ENCODE measurements at regions not wholly inside any gene's neighbourhood (a gene's known extent, or its start where the extent isn't known, plus 50 kb on each side); places are given as distances from the start of the nearest gene placed in this dataset.

DNA sequence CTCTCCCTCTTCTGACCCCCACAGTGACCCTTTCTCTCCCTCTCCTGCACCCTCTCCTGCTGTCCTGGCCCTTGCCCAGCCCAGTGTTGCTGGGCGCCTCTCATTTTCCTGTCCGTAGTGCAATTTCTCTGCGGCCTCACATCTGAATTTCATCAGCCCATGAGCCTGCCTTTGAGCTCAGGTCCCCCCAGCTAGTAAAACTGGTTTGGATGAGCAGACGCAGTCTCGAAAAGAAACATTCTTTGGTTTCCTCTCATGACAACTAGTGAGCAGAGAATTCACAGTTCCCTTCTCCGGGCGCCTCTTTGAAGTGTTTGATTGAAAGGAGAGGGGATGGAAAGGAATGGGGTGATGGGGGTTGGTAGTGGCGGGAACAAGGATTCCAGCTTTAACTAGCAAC is 126.0 kb upstream of the CADM1 start:
- H3K9me2 ChIP-seq (ENCODE audit: insufficient read depth), result no peaks in the 10 kb centered on the region
- no peaks in the 10 kb centered on the region for H4K20me1 ChIP-seq (replicated peaks; ENCODE audit: insufficient read depth)
- Mint-ChIP-seq H3K4me3 (no peak overlapping the region), H3K27me3 (ENCODE audit: insufficient read depth, low read depth, poor library complexity) (no peaks in the 10 kb centered on the region), H3K36me3 (ENCODE audit: low read depth) (no peaks in the 10 kb centered on the region), H3K27ac (no peak overlapping the region), H3K4me1 (peaks cover 14% of the 10 kb centered on the region), H3K9me3 (no peaks in the 10 kb centered on the region)
- no peaks in the 10 kb centered on the region for H3K27me3 ChIP-seq (ENCODE audit: insufficient read depth)
- no peaks in the 10 kb centered on the region for H3F3A ChIP-seq (replicated peaks; ENCODE audit: low read depth)
- H3K4me2 ChIP-seq, result peak overlapping the region; percentile 56
- DNase-seq (ENCODE audit: low spot score), result peak; percentile 61
- no peaks in the 10 kb centered on the region for H3K79me2 ChIP-seq (replicated peaks; ENCODE audit: insufficient read depth)
- ATAC-seq, result peak; percentile 76
- H3K36me3 ChIP-seq (ENCODE audit: insufficient read depth), result no peaks in the 10 kb centered on the region
- peak overlapping the region; percentile 78; the same call in 1 of the 2 replicates for H2AFZ ChIP-seq
- no peak overlapping the region for H3K4me3 ChIP-seq
- peaks cover 7% of the 10 kb centered on the region for H3K4me1 ChIP-seq (ENCODE audit: insufficient read depth)
- TF ChIP-seq CTCF (conservative IDR thresholded peaks at IDR 0.05; ENCODE audit: low read depth in 2 of 2) (no peak), ZNF331 (CRISPR knock-in tag; IDR thresholded peaks at IDR 0.05; ENCODE audit: low read depth) (no peak)
- H3K27ac ChIP-seq (ENCODE audit: low read depth), result no peak overlapping the region

GRCh38 chr11:115629456-115630015 is 125.3 kb upstream of the CADM1 start:
- Histone ChIP-seq H3K36me3 (ENCODE audit: insufficient read depth) (no peaks in the 10 kb centered on the region), H3F3A (replicated peaks; ENCODE audit: low read depth) (no peaks in the 10 kb centered on the region), H3K79me2 (replicated peaks; ENCODE audit: insufficient read depth) (no peaks in the 10 kb centered on the region), H2AFZ (peak overlapping the region; percentile 78; the same call in 1 of the 2 replicates), H3K4me2 (no peak overlapping the region), H3K4me1 (ENCODE audit: insufficient read depth) (peaks cover 7% of the 10 kb centered on the region), H3K27ac (ENCODE audit: low read depth) (no peak overlapping the region), H3K9me2 (ENCODE audit: insufficient read depth) (no peaks in the 10 kb centered on the region), H3K4me3 (no peak overlapping the region), H3K27me3 (ENCODE audit: insufficient read depth) (no peaks in the 10 kb centered on the region), H4K20me1 (replicated peaks; ENCODE audit: insufficient read depth) (no peaks in the 10 kb centered on the region)
- no peak for DNase-seq (ENCODE audit: low spot score)
- Mint-ChIP-seq H3K36me3 (ENCODE audit: low read depth) (no peaks in the 10 kb centered on the region), H3K27ac (no peak overlapping the region), H3K9me3 (no peaks in the 10 kb centered on the region), H3K27me3 (ENCODE audit: insufficient read depth, low read depth, poor library complexity) (no peaks in the 10 kb centered on the region), H3K4me3 (no peak overlapping the region), H3K4me1 (peaks cover 14% of the 10 kb centered on the region)
- no peak for ATAC-seq
- TF ChIP-seq ZNF114 (CRISPR knock-in tag; IDR thresholded peaks at IDR 0.05) (no peak), POLR2AphosphoS5 (IDR thresholded peaks at IDR 0.05; ENCODE audit: low read depth) (no peak), NANOG (IDR thresholded peaks at IDR 0.05; ENCODE audit: borderline replicate concordance) (no peak), ZNF331 (CRISPR knock-in tag; IDR thresholded peaks at IDR 0.05; ENCODE audit: low read depth) (no peak), EZH2phosphoT487 (IDR thresholded peaks at IDR 0.05; ENCODE audit: unreplicated experiment) (no peak), REST (IDR thresholded peaks at IDR 0.05; ENCODE audit: unreplicated experiment) (no peak)
- TF ChIP-seq, protein P1, sequence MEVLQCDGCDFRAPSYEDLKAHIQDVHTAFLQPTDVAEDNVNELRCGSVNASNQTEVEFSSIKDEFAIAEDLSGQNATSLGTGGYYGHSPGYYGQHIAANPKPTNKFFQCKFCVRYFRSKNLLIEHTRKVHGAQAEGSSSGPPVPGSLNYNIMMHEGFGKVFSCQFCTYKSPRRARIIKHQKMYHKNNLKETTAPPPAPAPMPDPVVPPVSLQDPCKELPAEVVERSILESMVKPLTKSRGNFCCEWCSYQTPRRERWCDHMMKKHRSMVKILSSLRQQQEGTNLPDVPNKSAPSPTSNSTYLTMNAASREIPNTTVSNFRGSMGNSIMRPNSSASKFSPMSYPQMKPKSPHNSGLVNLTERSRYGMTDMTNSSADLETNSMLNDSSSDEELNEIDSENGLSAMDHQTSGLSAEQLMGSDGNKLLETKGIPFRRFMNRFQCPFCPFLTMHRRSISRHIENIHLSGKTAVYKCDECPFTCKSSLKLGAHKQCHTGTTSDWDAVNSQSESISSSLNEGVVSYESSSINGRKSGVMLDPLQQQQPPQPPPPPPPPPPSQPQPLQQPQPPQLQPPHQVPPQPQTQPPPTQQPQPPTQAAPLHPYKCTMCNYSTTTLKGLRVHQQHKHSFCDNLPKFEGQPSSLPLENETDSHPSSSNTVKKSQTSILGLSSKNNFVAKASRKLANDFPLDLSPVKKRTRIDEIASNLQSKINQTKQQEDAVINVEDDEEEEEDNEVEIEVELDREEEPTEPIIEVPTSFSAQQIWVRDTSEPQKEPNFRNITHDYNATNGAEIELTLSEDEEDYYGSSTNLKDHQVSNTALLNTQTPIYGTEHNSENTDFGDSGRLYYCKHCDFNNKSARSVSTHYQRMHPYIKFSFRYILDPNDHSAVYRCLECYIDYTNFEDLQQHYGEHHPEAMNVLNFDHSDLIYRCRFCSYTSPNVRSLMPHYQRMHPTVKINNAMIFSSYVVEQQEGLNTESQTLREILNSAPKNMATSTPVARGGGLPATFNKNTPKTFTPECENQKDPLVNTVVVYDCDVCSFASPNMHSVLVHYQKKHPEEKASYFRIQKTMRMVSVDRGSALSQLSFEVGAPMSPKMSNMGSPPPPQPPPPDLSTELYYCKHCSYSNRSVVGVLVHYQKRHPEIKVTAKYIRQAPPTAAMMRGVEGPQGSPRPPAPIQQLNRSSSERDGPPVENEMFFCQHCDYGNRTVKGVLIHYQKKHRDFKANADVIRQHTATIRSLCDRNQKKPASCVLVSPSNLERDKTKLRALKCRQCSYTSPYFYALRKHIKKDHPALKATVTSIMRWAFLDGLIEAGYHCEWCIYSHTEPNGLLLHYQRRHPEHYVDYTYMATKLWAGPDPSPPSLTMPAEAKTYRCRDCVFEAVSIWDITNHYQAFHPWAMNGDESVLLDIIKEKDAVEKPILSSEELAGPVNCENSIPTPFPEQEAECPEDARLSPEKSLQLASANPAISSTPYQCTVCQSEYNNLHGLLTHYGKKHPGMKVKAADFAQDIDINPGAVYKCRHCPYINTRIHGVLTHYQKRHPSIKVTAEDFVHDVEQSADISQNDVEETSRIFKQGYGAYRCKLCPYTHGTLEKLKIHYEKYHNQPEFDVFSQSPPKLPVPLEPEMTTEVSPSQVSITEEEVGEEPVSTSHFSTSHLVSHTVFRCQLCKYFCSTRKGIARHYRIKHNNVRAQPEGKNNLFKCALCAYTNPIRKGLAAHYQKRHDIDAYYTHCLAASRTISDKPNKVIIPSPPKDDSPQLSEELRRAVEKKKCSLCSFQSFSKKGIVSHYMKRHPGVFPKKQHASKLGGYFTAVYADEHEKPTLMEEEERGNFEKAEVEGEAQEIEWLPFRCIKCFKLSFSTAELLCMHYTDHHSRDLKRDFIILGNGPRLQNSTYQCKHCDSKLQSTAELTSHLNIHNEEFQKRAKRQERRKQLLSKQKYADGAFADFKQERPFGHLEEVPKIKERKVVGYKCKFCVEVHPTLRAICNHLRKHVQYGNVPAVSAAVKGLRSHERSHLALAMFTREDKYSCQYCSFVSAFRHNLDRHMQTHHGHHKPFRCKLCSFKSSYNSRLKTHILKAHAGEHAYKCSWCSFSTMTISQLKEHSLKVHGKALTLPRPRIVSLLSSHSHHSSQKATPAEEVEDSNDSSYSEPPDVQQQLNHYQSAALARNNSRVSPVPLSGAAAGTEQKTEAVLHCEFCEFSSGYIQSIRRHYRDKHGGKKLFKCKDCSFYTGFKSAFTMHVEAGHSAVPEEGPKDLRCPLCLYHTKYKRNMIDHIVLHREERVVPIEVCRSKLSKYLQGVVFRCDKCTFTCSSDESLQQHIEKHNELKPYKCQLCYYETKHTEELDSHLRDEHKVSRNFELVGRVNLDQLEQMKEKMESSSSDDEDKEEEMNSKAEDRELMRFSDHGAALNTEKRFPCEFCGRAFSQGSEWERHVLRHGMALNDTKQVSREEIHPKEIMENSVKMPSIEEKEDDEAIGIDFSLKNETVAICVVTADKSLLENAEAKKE (CRISPR knock-in tag; IDR thresholded peaks at IDR 0.05), result no peak
